OCI-LY1 (cell line): ENCODE measurements at regions not wholly inside any gene's neighbourhood (a gene's known extent, or its start where the extent isn't known, plus 50 kb on each side); places are given as distances from the start of the nearest gene placed in this dataset.

Source experiments
- H2AFZ ChIP-seq: fragments of 200-600 bp; sonication (generic), shearing (Covaris generic); 2 replicates; pipeline ENCODE4 v1.6.0; 2014; ENCODE audit warnings: antibody characterized with exemption, mild to moderate bottlenecking, low read length
- H3F3A ChIP-seq: fragments of 200-600 bp; sonication (generic), shearing (Covaris generic); 2 replicates; pipeline ENCODE4 v1.6.0; 2014; ENCODE audit warnings: mild to moderate bottlenecking, antibody characterized with exemption, low read length, moderate library complexity; ENCODE audit not compliant: insufficient read depth
- H3K27ac ChIP-seq: fragments of 200-600 bp; sonication (generic); 2 replicates; pipeline ENCODE4 v1.5.1; 2014; ENCODE audit warnings: low read length, mixed run types, mild to moderate bottlenecking, low read depth; ENCODE audit not compliant: poor library complexity, severe bottlenecking
- H3K27me3 ChIP-seq: fragments of 200-600 bp; sonication (generic); 2 replicates; pipeline ENCODE4 v1.6.0; 2014; ENCODE audit warnings: antibody characterized with exemption, mild to moderate bottlenecking, low read length, moderate library complexity; ENCODE audit not compliant: insufficient read depth
- H3K36me3 ChIP-seq: fragments of 200-600 bp; sonication (generic); 2 replicates; pipeline ENCODE4 v1.6.1; 2014; ENCODE audit warnings: mild to moderate bottlenecking, antibody characterized with exemption, low read length, moderate library complexity, mixed read lengths; ENCODE audit not compliant: insufficient read depth
- H3K4me1 ChIP-seq: fragments of 200-600 bp; sonication (generic); 2 replicates; pipeline ENCODE4 v1.5.1; 2014; ENCODE audit warnings: mild to moderate bottlenecking, low read length, moderate library complexity; ENCODE audit not compliant: insufficient read depth, severe bottlenecking
- H3K4me2 ChIP-seq: fragments of 200-600 bp; sonication (generic), shearing (Covaris generic); 2 replicates; pipeline ENCODE4 v1.6.1; 2014; ENCODE audit warnings: low read length
- H3K4me3 ChIP-seq: fragments of 200-600 bp; sonication (generic); 2 replicates; pipeline ENCODE4 v1.5.1; 2014; ENCODE audit warnings: low read length, low read depth, mild to moderate bottlenecking, mixed read lengths; ENCODE audit not compliant: poor library complexity, severe bottlenecking
- H3K79me2 ChIP-seq: fragments of 200-600 bp; shearing (Covaris generic); 2 replicates; pipeline ENCODE4 v1.6.1; 2016; ENCODE audit warnings: mixed run types, low read length, mixed read lengths; ENCODE audit not compliant: insufficient read depth
- H3K9ac ChIP-seq: fragments of 200-600 bp; sonication (generic), shearing (Covaris generic); 2 replicates; pipeline ENCODE4 v1.6.1; 2014; ENCODE audit warnings: mild to moderate bottlenecking, low read length, mixed read lengths
- H3K9me2 ChIP-seq: fragments of 200-600 bp; sonication (generic), shearing (Covaris generic); 2 replicates; pipeline ENCODE4 v1.6.1; 2014; ENCODE audit warnings: low read depth, mild to moderate bottlenecking, low read length, mixed read lengths
- H3K9me3 ChIP-seq: fragments of 200-600 bp; shearing (Covaris generic); 2 replicates; pipeline ENCODE4 v1.6.1; 2014; ENCODE audit warnings: low read length, mixed read lengths
- H4K20me1 ChIP-seq: fragments of 200-600 bp; sonication (generic), shearing (Covaris generic); 2 replicates; pipeline ENCODE4 v1.6.0; 2016; ENCODE audit warnings: mild to moderate bottlenecking, low read length; ENCODE audit not compliant: insufficient read depth
- EZH2 ChIP-seq: fragments of 200-600 bp; sonication (generic), shearing (Covaris generic); IDR thresholded peaks from 2 replicates; pipeline ENCODE4 v1.8.0; 2017; ENCODE audit warnings: borderline replicate concordance, mixed run types, mild to moderate bottlenecking, antibody characterized with exemption, low read length, moderate library complexity, mixed read lengths
- TF ChIP-seq, protein P1 (sequence below): fragments of 200-600 bp; sonication (generic), shearing (Covaris generic); IDR thresholded peaks from 2 replicates; pipeline ENCODE4 v1.5.1; 2017; ENCODE audit warnings: mild to moderate bottlenecking, antibody characterized with exemption, low read length, moderate library complexity, mixed read lengths

DNA sequence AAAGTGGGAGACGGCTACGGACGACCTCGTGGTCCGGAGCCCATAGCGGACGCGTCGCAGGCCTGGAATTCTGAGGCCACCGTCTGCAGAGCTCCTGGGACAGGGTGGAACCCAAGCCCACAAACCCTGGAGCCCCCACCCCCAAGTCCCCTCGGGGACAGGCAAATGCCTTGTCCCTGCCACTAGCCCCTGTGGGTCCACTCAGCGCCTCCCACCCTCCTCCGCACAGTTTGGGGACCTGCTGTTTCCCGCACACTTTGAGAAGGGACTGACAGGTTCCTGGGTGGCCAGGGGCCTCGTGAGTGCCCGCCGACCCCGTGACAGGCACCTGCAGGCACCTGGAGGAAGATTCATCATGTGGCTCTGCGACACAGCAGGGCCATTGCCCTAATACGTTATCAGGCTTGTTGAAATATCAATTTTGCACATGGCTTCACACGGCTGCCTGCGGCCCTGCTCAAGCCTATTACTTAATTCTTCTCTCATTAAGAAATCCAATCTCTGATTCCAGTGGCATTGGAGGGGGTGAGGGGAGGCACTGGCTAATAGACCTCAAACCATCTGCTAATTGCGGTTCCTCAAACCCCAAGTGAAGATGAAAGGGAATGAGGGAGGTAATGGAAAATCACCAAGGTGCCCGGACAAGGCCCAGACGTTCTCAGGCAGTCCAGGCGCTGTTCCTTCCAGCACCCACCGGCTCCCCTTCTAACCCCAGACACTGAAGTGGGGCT is 672.5 kb downstream of the BRD1 start:
- H3F3A ChIP-seq, result no peaks in the 10 kb centered on the region
- no peaks in the 10 kb centered on the region for H3K36me3 ChIP-seq
- H4K20me1 ChIP-seq, result no peaks in the 10 kb centered on the region
- H2AFZ ChIP-seq, result no peak overlapping the region
- no peaks in the 10 kb centered on the region for H3K4me1 ChIP-seq
- H3K79me2 ChIP-seq, result no peaks in the 10 kb centered on the region
- no peak overlapping the region for H3K27ac ChIP-seq
- H3K9ac ChIP-seq, result no peak overlapping the region
- H3K9me3 ChIP-seq, result no peaks in the 10 kb centered on the region
- H3K27me3 ChIP-seq, result no peaks in the 10 kb centered on the region
- no peaks in the 10 kb centered on the region for H3K9me2 ChIP-seq
- TF ChIP-seq EZH2, result no peak
- TF ChIP-seq, protein P1, sequence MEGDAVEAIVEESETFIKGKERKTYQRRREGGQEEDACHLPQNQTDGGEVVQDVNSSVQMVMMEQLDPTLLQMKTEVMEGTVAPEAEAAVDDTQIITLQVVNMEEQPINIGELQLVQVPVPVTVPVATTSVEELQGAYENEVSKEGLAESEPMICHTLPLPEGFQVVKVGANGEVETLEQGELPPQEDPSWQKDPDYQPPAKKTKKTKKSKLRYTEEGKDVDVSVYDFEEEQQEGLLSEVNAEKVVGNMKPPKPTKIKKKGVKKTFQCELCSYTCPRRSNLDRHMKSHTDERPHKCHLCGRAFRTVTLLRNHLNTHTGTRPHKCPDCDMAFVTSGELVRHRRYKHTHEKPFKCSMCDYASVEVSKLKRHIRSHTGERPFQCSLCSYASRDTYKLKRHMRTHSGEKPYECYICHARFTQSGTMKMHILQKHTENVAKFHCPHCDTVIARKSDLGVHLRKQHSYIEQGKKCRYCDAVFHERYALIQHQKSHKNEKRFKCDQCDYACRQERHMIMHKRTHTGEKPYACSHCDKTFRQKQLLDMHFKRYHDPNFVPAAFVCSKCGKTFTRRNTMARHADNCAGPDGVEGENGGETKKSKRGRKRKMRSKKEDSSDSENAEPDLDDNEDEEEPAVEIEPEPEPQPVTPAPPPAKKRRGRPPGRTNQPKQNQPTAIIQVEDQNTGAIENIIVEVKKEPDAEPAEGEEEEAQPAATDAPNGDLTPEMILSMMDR, result no peak
- no peak overlapping the region for H3K4me3 ChIP-seq
- no peak overlapping the region for H3K4me2 ChIP-seq

DNA sequence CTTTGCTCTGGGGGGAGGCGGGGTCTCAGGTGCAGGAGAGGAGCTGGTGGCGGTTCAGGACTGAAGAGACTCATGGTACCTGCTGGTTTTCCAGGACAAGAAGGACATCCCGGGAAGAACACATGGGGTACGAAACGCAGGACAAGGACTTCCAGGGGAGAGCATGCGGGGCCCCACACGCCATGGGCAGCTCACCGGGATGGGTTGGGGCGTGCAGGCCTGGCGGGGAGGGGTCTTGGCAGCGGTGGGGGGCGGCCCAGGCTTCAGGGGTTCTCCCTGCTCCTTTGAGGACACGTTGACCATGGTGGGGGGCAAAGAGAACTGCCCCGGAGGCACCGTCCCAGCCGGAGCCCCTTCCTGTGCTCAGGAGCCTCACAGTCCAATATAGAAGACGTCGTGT is 673.2 kb downstream of the BRD1 start:
- Histone ChIP-seq H3K4me1 (no peaks in the 10 kb centered on the region), H4K20me1 (no peaks in the 10 kb centered on the region), H3K4me2 (no peak overlapping the region), H3F3A (no peaks in the 10 kb centered on the region), H3K9me3 (no peaks in the 10 kb centered on the region), H3K36me3 (no peaks in the 10 kb centered on the region), H3K27ac (no peak overlapping the region), H2AFZ (no peak overlapping the region), H3K79me2 (no peaks in the 10 kb centered on the region), H3K4me3 (no peak overlapping the region), H3K9me2 (no peaks in the 10 kb centered on the region), H3K9ac (no peak overlapping the region), H3K27me3 (no peaks in the 10 kb centered on the region)
- no peak for TF ChIP-seq EZH2
- TF ChIP-seq, protein P1, result no peak

DNA sequence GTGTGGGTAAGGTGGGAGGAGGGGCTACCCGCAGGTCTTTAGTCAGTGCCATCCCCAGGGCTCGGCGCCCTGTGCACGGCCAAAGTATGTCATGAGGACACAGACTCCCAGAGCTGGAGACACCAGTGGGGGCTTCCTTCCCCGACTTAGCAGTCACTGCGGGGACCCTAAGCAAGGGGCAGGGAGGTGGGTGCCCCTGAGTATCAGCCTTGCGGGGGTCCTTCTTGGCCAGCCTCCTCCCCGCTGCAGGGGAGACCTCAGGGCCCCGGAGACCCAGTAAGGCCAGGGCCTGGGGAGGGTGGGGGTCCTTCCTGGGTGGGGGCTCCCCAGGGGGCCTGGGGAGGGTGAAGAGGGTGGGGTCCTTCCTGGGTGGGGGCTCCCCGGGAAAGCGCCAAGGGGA is 673.8 kb downstream of the BRD1 start:
- no peak overlapping the region for H2AFZ ChIP-seq
- no peak for TF ChIP-seq EZH2
- TF ChIP-seq, protein P1, result no peak

More for the DNA sequence above, 673.8 kb downstream of the BRD1 start:
- Histone ChIP-seq H3K4me3 (no peak overlapping the region), H3K27ac (no peak overlapping the region), H3F3A (no peaks in the 10 kb centered on the region), H3K27me3 (no peaks in the 10 kb centered on the region), H4K20me1 (no peaks in the 10 kb centered on the region), H3K9me2 (no peaks in the 10 kb centered on the region), H3K4me1 (no peaks in the 10 kb centered on the region), H3K36me3 (no peaks in the 10 kb centered on the region), H3K9me3 (no peaks in the 10 kb centered on the region), H3K4me2 (no peak overlapping the region), H3K79me2 (no peaks in the 10 kb centered on the region), H3K9ac (no peak overlapping the region)
